ENCODE measurements at regions not wholly inside any gene's neighbourhood (a gene's known extent, or its start where the extent isn't known, plus 50 kb on each side); places are given as distances from the start of the nearest gene placed in this dataset.

DNA sequence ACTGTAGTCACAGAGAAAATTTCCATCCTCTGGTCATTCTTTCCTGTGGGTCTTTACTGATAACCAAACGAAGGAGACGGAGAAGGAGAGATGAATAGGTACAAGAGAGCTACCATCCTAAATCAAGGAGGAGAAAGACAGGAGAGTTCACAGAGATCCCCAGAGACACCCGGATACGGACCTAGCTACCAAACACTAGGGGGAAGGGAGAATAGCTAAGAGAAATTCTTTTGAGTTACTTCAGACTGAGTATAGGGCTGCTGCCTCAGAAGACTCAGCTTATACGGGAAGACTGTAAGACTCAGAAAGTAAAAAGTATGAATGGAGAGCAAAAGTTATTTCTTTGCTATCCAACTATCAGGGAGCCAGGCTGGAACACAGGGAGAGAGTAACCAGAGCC is 572.1 kb downstream of the C4orf33 start:
- Histone ChIP-seq H2AFZ (ENCODE audit: insufficient read depth, low read length, poor library complexity) (no peak overlapping the region), H3K4me3 (ENCODE audit: low read depth, low read length) (no peak overlapping the region), H3K4me2 (ENCODE audit: low read length) (no peak overlapping the region), H3K36me3 (ENCODE audit: control insufficient read depth in 1 of 2, insufficient read depth in 2 of 2, low read length in 2 of 2) (no peaks in the 10 kb centered on the region), H3K9me3 (ENCODE audit: insufficient read depth, low read depth, low read length) (no peaks in the 10 kb centered on the region), H2BK120ac (ENCODE audit: insufficient read depth, low read length, poor library complexity) (no peak overlapping the region), H3K79me2 (ENCODE audit: control insufficient read depth, insufficient read depth, low read length, poor library complexity) (no peaks in the 10 kb centered on the region), H3K18ac (ENCODE audit: low read length) (no peak overlapping the region), H3K14ac (ENCODE audit: low read length) (no peak overlapping the region), H3K27ac (ENCODE audit: low read depth, low read length) (no peak overlapping the region), H3K4ac (ENCODE audit: low read depth, low read length) (no peak overlapping the region), H3K79me1 (ENCODE audit: low read length) (no peaks in the 10 kb centered on the region), H3K23ac (ENCODE audit: low read length) (no peak overlapping the region), H3K4me1 (ENCODE audit: control insufficient read depth in 1 of 2, insufficient read depth in 2 of 2, low read length in 2 of 2) (no peaks in the 10 kb centered on the region), H4K12ac (ENCODE audit: low read depth, low read length) (no peak overlapping the region), H3K9ac (ENCODE audit: low read length) (no peak overlapping the region), H2AK5ac (ENCODE audit: low read length) (no peak overlapping the region), H2BK5ac (ENCODE audit: low read depth, low read length, poor library complexity) (no peak overlapping the region), H4K8ac (ENCODE audit: low read depth, low read length) (no peak overlapping the region), H2BK12ac (ENCODE audit: low read length) (no peak overlapping the region), H4K91ac (ENCODE audit: low read depth, low read length) (no peak overlapping the region), H3K27me3 (ENCODE audit: insufficient read depth, low read length) (no peaks in the 10 kb centered on the region)
- WGBS (ENCODE audit: extremely low coverage, insufficient coverage, insufficient read length) = no CpG with 5 or more reads among the region's 5 CpGs
- no peak for DNase-seq

- no peak overlapping the region for H3K4ac ChIP-seq (ENCODE audit: low read depth, low read length)
- H3K14ac ChIP-seq (ENCODE audit: low read length) = no peak overlapping the region
- H2BK12ac ChIP-seq (ENCODE audit: low read length) = no peak overlapping the region
- DNase-seq = no peak
- no peak overlapping the region for H2BK5ac ChIP-seq (ENCODE audit: low read depth, low read length, poor library complexity)
- H3K9ac ChIP-seq (ENCODE audit: low read length) = no peak overlapping the region
- H3K23ac ChIP-seq (ENCODE audit: low read length) = no peak overlapping the region
- no peak overlapping the region for H2BK120ac ChIP-seq (ENCODE audit: insufficient read depth, low read length, poor library complexity)
- H3K4me1 ChIP-seq (ENCODE audit: control insufficient read depth in 1 of 2, insufficient read depth in 2 of 2, low read length in 2 of 2) = no peaks in the 10 kb centered on the region
- H3K27ac ChIP-seq (ENCODE audit: low read depth, low read length) = no peak overlapping the region
- H4K12ac ChIP-seq (ENCODE audit: low read depth, low read length) = no peak overlapping the region
- no peak overlapping the region for H3K4me2 ChIP-seq (ENCODE audit: low read length)
- no peaks in the 10 kb centered on the region for H3K79me1 ChIP-seq (ENCODE audit: low read length)
- H3K9me3 ChIP-seq (ENCODE audit: insufficient read depth, low read depth, low read length) = peaks cover 6% of the 10 kb centered on the region
- no peak overlapping the region for H4K8ac ChIP-seq (ENCODE audit: low read depth, low read length)
- H3K18ac ChIP-seq (ENCODE audit: low read length) = no peak overlapping the region
- no peak overlapping the region for H3K4me3 ChIP-seq (ENCODE audit: low read depth, low read length)
- no peak overlapping the region for H2AK5ac ChIP-seq (ENCODE audit: low read length)
- H2AFZ ChIP-seq (ENCODE audit: insufficient read depth, low read length, poor library complexity) = no peak overlapping the region
- no peaks in the 10 kb centered on the region for H3K36me3 ChIP-seq (ENCODE audit: control insufficient read depth in 1 of 2, insufficient read depth in 2 of 2, low read length in 2 of 2)
- no peaks in the 10 kb centered on the region for H3K79me2 ChIP-seq (ENCODE audit: control insufficient read depth, insufficient read depth, low read length, poor library complexity)
- no peak overlapping the region for H4K91ac ChIP-seq (ENCODE audit: low read depth, low read length)
- H3K27me3 ChIP-seq (ENCODE audit: insufficient read depth, low read length) = no peaks in the 10 kb centered on the region
These were observed 577.0 kb downstream of the C4orf33 start for GRCh38 chr4:129672941-129673340.

- peak in 1 of 2 donors; percentile 2 for DNase-seq
- Histone ChIP-seq H3K23ac (ENCODE audit: low read length) (no peak overlapping the region), H3K14ac (ENCODE audit: low read length) (no peak overlapping the region), H3K79me2 (ENCODE audit: control insufficient read depth, insufficient read depth, low read length, poor library complexity) (no peaks in the 10 kb centered on the region), H2BK120ac (ENCODE audit: insufficient read depth, low read length, poor library complexity) (no peak overlapping the region), H2AK5ac (ENCODE audit: low read length) (no peak overlapping the region), H3K4ac (ENCODE audit: low read depth, low read length) (no peak overlapping the region), H2AFZ (ENCODE audit: insufficient read depth, low read length, poor library complexity) (no peak overlapping the region), H3K27me3 (ENCODE audit: insufficient read depth, low read length) (no peaks in the 10 kb centered on the region), H2BK5ac (ENCODE audit: low read depth, low read length, poor library complexity) (no peak overlapping the region), H2BK12ac (ENCODE audit: low read length) (no peak overlapping the region), H3K9me3 (ENCODE audit: insufficient read depth, low read depth, low read length) (peaks cover 6% of the 10 kb centered on the region), H4K8ac (ENCODE audit: low read depth, low read length) (no peak overlapping the region), H3K18ac (ENCODE audit: low read length) (no peak overlapping the region), H4K91ac (ENCODE audit: low read depth, low read length) (no peak overlapping the region), H3K4me3 (ENCODE audit: low read depth, low read length) (no peak overlapping the region), H4K12ac (ENCODE audit: low read depth, low read length) (no peak overlapping the region), H3K9ac (ENCODE audit: low read length) (no peak overlapping the region), H3K36me3 (ENCODE audit: control insufficient read depth in 1 of 2, insufficient read depth in 2 of 2, low read length in 2 of 2) (no peaks in the 10 kb centered on the region), H3K27ac (ENCODE audit: low read depth, low read length) (no peak overlapping the region), H3K79me1 (ENCODE audit: low read length) (no peaks in the 10 kb centered on the region), H3K4me2 (ENCODE audit: low read length) (no peak overlapping the region), H3K4me1 (ENCODE audit: control insufficient read depth in 1 of 2, insufficient read depth in 2 of 2, low read length in 2 of 2) (no peaks in the 10 kb centered on the region)
- no CpG with 5 or more reads among the region's 1 CpG for WGBS (ENCODE audit: extremely low coverage, insufficient coverage, insufficient read length)
These were observed 579.1 kb downstream of the C4orf33 start for GRCh38 chr4:129675036-129675435.

GRCh38 chr4:129676934-129677333 is 581.0 kb downstream of the C4orf33 start:
- Histone ChIP-seq H4K8ac (ENCODE audit: low read depth, low read length) (no peak overlapping the region), H3K9ac (ENCODE audit: low read length) (no peak overlapping the region), H3K4me1 (ENCODE audit: control insufficient read depth in 1 of 2, insufficient read depth in 2 of 2, low read length in 2 of 2) (no peaks in the 10 kb centered on the region), H3K79me2 (ENCODE audit: control insufficient read depth, insufficient read depth, low read length, poor library complexity) (no peaks in the 10 kb centered on the region), H3K14ac (ENCODE audit: low read length) (no peak overlapping the region), H3K9me3 (ENCODE audit: insufficient read depth, low read depth, low read length) (peaks cover 6% of the 10 kb centered on the region), H2BK12ac (ENCODE audit: low read length) (no peak overlapping the region), H2BK120ac (ENCODE audit: insufficient read depth, low read length, poor library complexity) (no peak overlapping the region), H4K91ac (ENCODE audit: low read depth, low read length) (no peak overlapping the region), H3K79me1 (ENCODE audit: low read length) (no peaks in the 10 kb centered on the region), H3K27ac (ENCODE audit: low read depth, low read length) (no peak overlapping the region), H3K18ac (ENCODE audit: low read length) (no peak overlapping the region), H3K4me3 (ENCODE audit: low read depth, low read length) (no peak overlapping the region), H3K36me3 (ENCODE audit: control insufficient read depth in 1 of 2, insufficient read depth in 2 of 2, low read length in 2 of 2) (no peaks in the 10 kb centered on the region), H2AK5ac (ENCODE audit: low read length) (no peak overlapping the region), H2AFZ (ENCODE audit: insufficient read depth, low read length, poor library complexity) (no peak overlapping the region), H3K27me3 (ENCODE audit: insufficient read depth, low read length) (no peaks in the 10 kb centered on the region), H3K4ac (ENCODE audit: low read depth, low read length) (no peak overlapping the region), H3K23ac (ENCODE audit: low read length) (no peak overlapping the region), H3K4me2 (ENCODE audit: low read length) (no peak overlapping the region), H4K12ac (ENCODE audit: low read depth, low read length) (no peak overlapping the region), H2BK5ac (ENCODE audit: low read depth, low read length, poor library complexity) (no peak overlapping the region)
- no CpG with 5 or more reads among the region's 4 CpGs for WGBS (ENCODE audit: extremely low coverage, insufficient coverage, insufficient read length)
- DNase-seq = no peak
